HCT116 (cell line): ENCODE measurements at regions not wholly inside any gene's neighbourhood (a gene's known extent, or its start where the extent isn't known, plus 50 kb on each side); places are given as distances from the start of the nearest gene placed in this dataset.

Source experiments
- CTCF ChIP-seq, 3 experiments: fragments of 200-600 bp in 1 of 3; sonication (generic) in 1 of 3; IDR thresholded peaks in 2 of 3; conservative IDR thresholded peaks in 1 of 3; 2 replicates each; pipeline ENCODE4 v1.5.1; 2012 to 2017; ENCODE audit warnings: low read depth in 2 of 3, low read length in 2 of 3, antibody characterized with exemption in 1 of 3, borderline replicate concordance in 1 of 3, control low read depth in 1 of 3, mild to moderate bottlenecking in 1 of 3, mixed read lengths in 1 of 3, mixed run types in 1 of 3, moderate library complexity in 1 of 3; ENCODE audit not compliant: insufficient read depth in 1 of 3
- EGR1 ChIP-seq: IDR thresholded peaks from 2 replicates; pipeline ENCODE4 v1.6.1; 2012; ENCODE audit warnings: low read depth
- MAX ChIP-seq: IDR thresholded peaks from 2 replicates; pipeline ENCODE4 v1.6.1; 2012
- POLR2A ChIP-seq: IDR thresholded peaks from 2 replicates; pipeline ENCODE4 v1.7.0; 2011; ENCODE audit warnings: borderline replicate concordance; ENCODE audit not compliant: insufficient read depth, insufficient read length; ENCODE audit errors: extremely low read depth
- SIN3A ChIP-seq: IDR thresholded peaks from 2 replicates; pipeline ENCODE4 v1.6.1; 2012; ENCODE audit warnings: low read depth
- SP1 ChIP-seq: IDR thresholded peaks from 2 replicates; pipeline ENCODE4 v1.6.1; 2012; ENCODE audit warnings: low read depth
- SRF ChIP-seq: IDR thresholded peaks from 2 replicates; pipeline ENCODE4 v1.6.1; 2012; ENCODE audit warnings: low read depth
- YY1 ChIP-seq: IDR thresholded peaks from 2 replicates; pipeline ENCODE4 v1.6.1; 2011; ENCODE audit warnings: low read length, low read depth, moderate library complexity, mild to moderate bottlenecking; ENCODE audit not compliant: insufficient replicate concordance; ENCODE audit errors: extremely low read depth
- ZNF274 ChIP-seq: fragments of 200-500 bp; sonication (Bioruptor generic); IDR thresholded peaks from 2 replicates; pipeline ENCODE4 v1.6.1; 2014; ENCODE audit warnings: mild to moderate bottlenecking, low read depth, low read length, inconsistent platforms
- TF ChIP-seq, protein P1 (sequence below): IDR thresholded peaks from 2 replicates; pipeline ENCODE4 v1.6.1; 2012

DNA sequence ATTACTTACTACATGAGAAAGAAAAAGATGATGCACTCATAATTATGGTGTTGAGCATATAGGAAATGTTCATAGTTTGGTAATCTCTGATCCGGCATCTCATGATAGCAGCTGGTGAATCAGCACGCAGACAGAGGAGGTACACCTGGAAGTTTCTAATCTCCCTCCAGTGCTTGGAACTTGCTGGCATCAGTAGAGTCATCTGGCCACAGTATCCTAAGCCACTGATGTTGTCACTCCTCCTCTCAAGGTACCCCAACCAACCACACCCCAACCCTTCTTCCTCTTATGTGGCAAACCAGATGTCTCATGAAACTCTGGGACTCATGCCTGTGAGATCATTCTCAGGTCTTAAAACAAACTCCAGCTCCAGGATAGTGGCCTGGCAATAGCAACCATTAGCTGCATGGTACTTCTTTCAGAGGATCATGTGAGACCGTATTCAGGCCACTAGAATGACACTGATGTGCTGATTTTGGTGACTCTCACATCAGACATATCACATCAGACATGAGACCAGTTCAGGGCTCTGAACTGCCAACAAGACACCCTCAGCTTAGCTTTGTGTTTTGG lies 143.0 kb downstream of the RASSF9 start:
- TF ChIP-seq CTCF (IDR thresholded peaks at IDR 0.05 in 2 of 3, conservative IDR thresholded peaks at IDR 0.05 in 1 of 3; ENCODE audit: borderline replicate concordance in 1 of 3, insufficient read depth in 1 of 3, low read depth in 2 of 3, low read length in 2 of 3) = no peak
- TF ChIP-seq SP1 = no peak
- TF ChIP-seq POLR2A = no peak
- no peak for TF ChIP-seq SRF
- TF ChIP-seq, protein P1, sequence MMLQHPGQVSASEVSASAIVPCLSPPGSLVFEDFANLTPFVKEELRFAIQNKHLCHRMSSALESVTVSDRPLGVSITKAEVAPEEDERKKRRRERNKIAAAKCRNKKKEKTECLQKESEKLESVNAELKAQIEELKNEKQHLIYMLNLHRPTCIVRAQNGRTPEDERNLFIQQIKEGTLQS = no peak
- TF ChIP-seq ZNF274 = no peak
- TF ChIP-seq EGR1 = no peak
- no peak for TF ChIP-seq SIN3A
- TF ChIP-seq MAX = no peak
- no peak for TF ChIP-seq YY1
